ENCODE measurements at regions not wholly inside any gene's neighbourhood (a gene's known extent, or its start where the extent isn't known, plus 50 kb on each side); places are given as distances from the start of the nearest gene placed in this dataset.

DNA sequence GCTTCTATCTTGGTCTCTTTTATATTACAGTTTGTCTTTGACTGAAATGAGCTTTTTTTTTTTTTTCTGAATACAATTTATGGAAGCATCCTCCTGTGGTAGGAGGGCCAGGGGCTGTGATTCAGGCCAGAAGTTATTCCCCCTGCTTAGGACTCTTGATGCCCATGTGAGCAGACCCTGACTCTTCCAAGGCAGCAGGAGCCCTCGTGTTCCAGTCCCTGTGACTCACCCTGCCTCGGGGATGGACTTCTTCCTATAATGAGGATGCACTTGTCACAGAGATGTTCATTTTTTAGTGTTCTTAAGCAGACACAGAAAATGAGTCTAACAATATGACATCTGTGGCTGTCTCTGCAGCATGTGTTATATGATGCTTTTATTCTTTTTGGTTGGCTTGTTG lies 1293.7 kb upstream of the AUTS2 start:
- no peaks in the 10 kb centered on the region for H3K4me1 ChIP-seq (ENCODE audit: insufficient read depth)
- WGBS, 2 experiments (ENCODE audit: low coverage in 1 of 2, low lambda C conversion rate in 2 of 2, missing lambda C conversion rate in 2 of 2): 0 to 11% methylated on average over 2 of the region's 2 CpGs

DNA sequence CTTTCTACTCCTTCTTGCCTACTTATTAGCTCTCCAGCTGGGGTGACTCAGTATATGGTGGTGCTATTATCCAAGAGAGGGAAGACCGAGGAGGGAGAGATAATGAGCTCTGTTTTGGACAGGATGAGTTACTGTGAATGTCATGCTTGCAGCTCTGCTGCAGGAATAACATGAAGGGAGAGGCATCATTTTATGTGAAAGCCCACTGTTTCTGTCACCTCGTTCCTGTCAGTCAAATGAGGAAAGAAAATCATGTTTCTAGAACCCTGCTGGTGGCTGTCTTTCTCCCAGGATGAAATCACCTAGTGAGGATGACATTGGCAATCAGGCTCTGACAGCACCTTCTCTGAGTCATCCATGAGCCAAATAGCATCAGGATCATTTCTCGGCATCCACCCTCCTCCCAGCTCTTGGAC lies 1291.6 kb upstream of the AUTS2 start:
- WGBS, 2 experiments (ENCODE audit: low coverage in 1 of 2, low lambda C conversion rate in 2 of 2, missing lambda C conversion rate in 2 of 2): 6 to 10% methylated on average over 3 of the region's 3 CpGs
- no peak for DNase-seq
- no peaks in the 10 kb centered on the region for H3K9me2 ChIP-seq (ENCODE audit: insufficient read depth)
- H3K27me3 ChIP-seq (replicated peaks; ENCODE audit: insufficient read depth): no peaks in the 10 kb centered on the region
- no peak overlapping the region for H3K4me2 ChIP-seq (ENCODE audit: unreplicated experiment)
- H3F3A ChIP-seq (ENCODE audit: insufficient read depth): no peaks in the 10 kb centered on the region
- no peak overlapping the region for H3K4me3 ChIP-seq
- no peak overlapping the region for H3K27ac ChIP-seq
- no peaks in the 10 kb centered on the region for H3K36me3 ChIP-seq (ENCODE audit: low read depth)
- H2AFZ ChIP-seq: no peak overlapping the region
- H4K20me1 ChIP-seq (ENCODE audit: insufficient read depth): no peaks in the 10 kb centered on the region
- H3K9ac ChIP-seq: no peak overlapping the region
- in situ Hi-C loops (cut with MboI): no loop called here
- H3K79me2 ChIP-seq (ENCODE audit: insufficient read depth): no peaks in the 10 kb centered on the region
- H3K4me1 ChIP-seq (ENCODE audit: insufficient read depth): no peaks in the 10 kb centered on the region
- no peaks in the 10 kb centered on the region for H3K9me3 ChIP-seq (ENCODE audit: low read depth)
- TF ChIP-seq EZH2 (IDR thresholded peaks at IDR 0.05; ENCODE audit: insufficient read depth, poor library complexity, severe bottlenecking) (no peak), EZH2phosphoT487 (IDR thresholded peaks at IDR 0.05; ENCODE audit: insufficient read depth, low read depth) (no peak)

More for the DNA sequence above, 1293.7 kb upstream of the AUTS2 start:
- Histone ChIP-seq H3F3A (ENCODE audit: insufficient read depth) (no peaks in the 10 kb centered on the region), H3K27me3 (replicated peaks; ENCODE audit: insufficient read depth) (no peaks in the 10 kb centered on the region), H3K79me2 (ENCODE audit: insufficient read depth) (no peaks in the 10 kb centered on the region), H3K36me3 (ENCODE audit: low read depth) (no peaks in the 10 kb centered on the region), H3K27ac (no peak overlapping the region), H3K9me3 (ENCODE audit: low read depth) (no peaks in the 10 kb centered on the region), H3K4me2 (ENCODE audit: unreplicated experiment) (no peak overlapping the region), H3K9me2 (ENCODE audit: insufficient read depth) (no peaks in the 10 kb centered on the region), H3K9ac (no peak overlapping the region), H4K20me1 (ENCODE audit: insufficient read depth) (no peaks in the 10 kb centered on the region), H2AFZ (no peak overlapping the region), H3K4me3 (no peak overlapping the region)
- no peak for TF ChIP-seq EZH2 (IDR thresholded peaks at IDR 0.05; ENCODE audit: insufficient read depth, poor library complexity, severe bottlenecking)
- DNase-seq: no peak
- in situ Hi-C loops (cut with MboI): no loop called here

DNA sequence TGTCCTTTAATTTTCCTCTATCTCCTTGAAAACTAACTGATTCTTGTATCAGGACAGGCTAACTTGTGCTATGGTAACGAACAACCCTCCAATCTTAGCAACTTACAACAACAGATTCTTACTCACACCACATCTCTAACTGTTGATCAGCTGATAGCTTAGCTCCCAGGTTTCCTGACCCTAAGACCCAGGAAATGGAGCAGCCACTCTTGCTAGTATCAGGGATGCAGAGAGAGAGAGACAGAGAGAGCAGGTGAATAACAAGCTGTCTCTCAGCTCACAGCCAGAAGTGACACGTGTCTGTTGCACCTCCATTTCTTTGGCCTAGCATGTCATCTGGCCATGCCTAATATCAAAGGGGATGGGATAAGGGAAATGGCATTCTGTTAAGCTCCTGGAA lies 1289.0 kb upstream of the AUTS2 start:
- H3K9ac ChIP-seq: no peak overlapping the region
- H3F3A ChIP-seq (ENCODE audit: insufficient read depth): no peaks in the 10 kb centered on the region
- no peak overlapping the region for H3K27ac ChIP-seq
- H3K9me3 ChIP-seq (ENCODE audit: low read depth): no peaks in the 10 kb centered on the region
- no peaks in the 10 kb centered on the region for H3K79me2 ChIP-seq (ENCODE audit: insufficient read depth)
- no peaks in the 10 kb centered on the region for H4K20me1 ChIP-seq (ENCODE audit: insufficient read depth)
- no peak overlapping the region for H3K4me2 ChIP-seq (ENCODE audit: unreplicated experiment)
- in situ Hi-C loops (cut with MboI): no loop called here
- no peaks in the 10 kb centered on the region for H3K36me3 ChIP-seq (ENCODE audit: low read depth)
- no peak for DNase-seq
- no peak overlapping the region for H3K4me3 ChIP-seq
- no peaks in the 10 kb centered on the region for H3K27me3 ChIP-seq (replicated peaks; ENCODE audit: insufficient read depth)
- no peak overlapping the region for H2AFZ ChIP-seq
- 0 to 19% methylated on average over 2 of the region's 2 CpGs for WGBS, 2 experiments (ENCODE audit: low coverage in 1 of 2, low lambda C conversion rate in 2 of 2, missing lambda C conversion rate in 2 of 2)
- H3K4me1 ChIP-seq (ENCODE audit: insufficient read depth): no peaks in the 10 kb centered on the region
- H3K9me2 ChIP-seq (ENCODE audit: insufficient read depth): no peaks in the 10 kb centered on the region
- TF ChIP-seq EZH2phosphoT487 (IDR thresholded peaks at IDR 0.05; ENCODE audit: insufficient read depth, low read depth) (no peak), EZH2 (IDR thresholded peaks at IDR 0.05; ENCODE audit: insufficient read depth, poor library complexity, severe bottlenecking) (no peak)

DNA sequence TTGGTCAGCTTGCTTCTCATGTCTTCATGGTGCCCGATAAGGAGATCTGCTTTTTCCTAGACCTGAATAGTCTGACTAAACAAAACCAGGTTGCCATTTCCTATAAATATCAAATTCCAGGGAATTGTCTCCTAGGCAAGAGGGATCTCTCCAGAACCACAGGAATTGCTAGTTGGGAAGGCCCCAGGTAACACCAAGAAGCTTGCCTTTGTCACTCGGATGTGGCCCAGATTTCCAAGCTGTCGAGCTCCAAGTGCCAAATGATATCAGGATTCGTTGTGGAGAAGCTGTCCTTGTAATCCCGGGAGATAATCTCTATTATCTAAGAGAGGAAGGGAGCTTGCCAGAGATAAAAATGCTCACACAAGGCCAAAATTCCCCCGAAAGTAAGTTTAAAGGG lies 1288.5 kb upstream of the AUTS2 start:
- Histone ChIP-seq H4K20me1 (ENCODE audit: insufficient read depth) (no peaks in the 10 kb centered on the region), H2AFZ (no peak overlapping the region), H3K79me2 (ENCODE audit: insufficient read depth) (no peaks in the 10 kb centered on the region), H3K27me3 (replicated peaks; ENCODE audit: insufficient read depth) (no peaks in the 10 kb centered on the region), H3K9me3 (ENCODE audit: low read depth) (no peaks in the 10 kb centered on the region), H3K9me2 (ENCODE audit: insufficient read depth) (no peaks in the 10 kb centered on the region), H3K9ac (no peak overlapping the region), H3K4me3 (no peak overlapping the region), H3F3A (ENCODE audit: insufficient read depth) (no peaks in the 10 kb centered on the region), H3K36me3 (ENCODE audit: low read depth) (no peaks in the 10 kb centered on the region), H3K4me1 (ENCODE audit: insufficient read depth) (no peaks in the 10 kb centered on the region), H3K4me2 (ENCODE audit: unreplicated experiment) (no peak overlapping the region), H3K27ac (no peak overlapping the region)
- TF ChIP-seq EZH2 (IDR thresholded peaks at IDR 0.05; ENCODE audit: insufficient read depth, poor library complexity, severe bottlenecking): no peak
- 1% methylated on average over 6 of the region's 6 CpGs for WGBS, 2 experiments (ENCODE audit: low coverage in 1 of 2, low lambda C conversion rate in 2 of 2, missing lambda C conversion rate in 2 of 2)
- no peak for DNase-seq
- in situ Hi-C loops (cut with MboI): no loop called here

DNA sequence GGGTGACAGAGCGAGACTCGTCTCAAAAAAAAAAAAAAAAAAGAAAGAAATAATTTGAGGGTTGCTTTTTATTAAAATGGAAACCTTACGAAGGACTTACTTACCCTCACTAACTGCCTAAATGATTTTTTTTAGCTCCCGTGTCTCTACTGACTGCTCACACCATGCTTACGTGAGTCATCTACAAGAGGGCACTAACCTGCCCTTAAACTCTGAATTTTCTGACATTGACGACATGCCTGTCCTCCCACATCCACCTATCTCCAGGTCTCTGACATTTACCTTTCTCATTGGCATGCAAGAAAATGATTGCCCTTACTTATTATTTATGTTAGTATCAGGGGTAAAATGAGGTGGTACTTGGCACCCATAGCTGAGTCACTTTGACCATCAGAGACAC lies 1286.3 kb upstream of the AUTS2 start:
- WGBS, 2 experiments (ENCODE audit: low coverage in 1 of 2, low lambda C conversion rate in 2 of 2, missing lambda C conversion rate in 2 of 2): 53 to 54% methylated on average over 6 of the region's 6 CpGs
- no peak overlapping the region for H3K4me2 ChIP-seq (ENCODE audit: unreplicated experiment)
- no peak overlapping the region for H3K4me3 ChIP-seq
- H3K36me3 ChIP-seq (ENCODE audit: low read depth): no peaks in the 10 kb centered on the region
- H3K9me3 ChIP-seq (ENCODE audit: low read depth): no peaks in the 10 kb centered on the region
- in situ Hi-C loops (cut with MboI): no loop called here
- H3K79me2 ChIP-seq (ENCODE audit: insufficient read depth): no peaks in the 10 kb centered on the region
- no peaks in the 10 kb centered on the region for H3K4me1 ChIP-seq (ENCODE audit: insufficient read depth)
- TF ChIP-seq EZH2phosphoT487 (IDR thresholded peaks at IDR 0.05; ENCODE audit: insufficient read depth, low read depth) (no peak), EZH2 (IDR thresholded peaks at IDR 0.05; ENCODE audit: insufficient read depth, poor library complexity, severe bottlenecking) (no peak)
- DNase-seq: no peak
- no peak overlapping the region for H3K27ac ChIP-seq
- H2AFZ ChIP-seq: no peak overlapping the region
- H3K27me3 ChIP-seq (replicated peaks; ENCODE audit: insufficient read depth): no peaks in the 10 kb centered on the region
- H4K20me1 ChIP-seq (ENCODE audit: insufficient read depth): no peaks in the 10 kb centered on the region
- H3K9ac ChIP-seq: no peak overlapping the region
- H3K9me2 ChIP-seq (ENCODE audit: insufficient read depth): no peaks in the 10 kb centered on the region
- H3F3A ChIP-seq (ENCODE audit: insufficient read depth): no peaks in the 10 kb centered on the region

Data from GM23248 (cell line).